Medulla oblongata (tissue), 1 donor: ENCODE measurements at regions not wholly inside any gene's neighbourhood (a gene's known extent, or its start where the extent isn't known, plus 50 kb on each side); places are given as distances from the start of the nearest gene placed in this dataset.
A peak's percentile ranks its signal among the peaks of the same experiment; 100 is the strongest.
"Not testable (repeated sequence)": the region's sequence is repeated elsewhere in the genome, so short reads cannot be mapped to it uniquely, and the experiment has no call there.

ENCODE experiments used
- DNase-seq: peaks from one replicate; pipeline ENCODE4 v3.0.0-alpha.2; 2015; ENCODE audit errors: extremely low spot score

- DNase-seq, result no peak
Observed at GRCh38 chr5:25570067-25570583, 925.3 kb upstream of the CDH10 start.

GRCh38 chr5:25568989-25569625, 924.3 kb upstream of the CDH10 start:
- DNase-seq, result no peak

- DNase-seq, result no peak
Observed at GRCh38 chr5:25568294-25568693, 923.5 kb upstream of the CDH10 start.

DNA sequence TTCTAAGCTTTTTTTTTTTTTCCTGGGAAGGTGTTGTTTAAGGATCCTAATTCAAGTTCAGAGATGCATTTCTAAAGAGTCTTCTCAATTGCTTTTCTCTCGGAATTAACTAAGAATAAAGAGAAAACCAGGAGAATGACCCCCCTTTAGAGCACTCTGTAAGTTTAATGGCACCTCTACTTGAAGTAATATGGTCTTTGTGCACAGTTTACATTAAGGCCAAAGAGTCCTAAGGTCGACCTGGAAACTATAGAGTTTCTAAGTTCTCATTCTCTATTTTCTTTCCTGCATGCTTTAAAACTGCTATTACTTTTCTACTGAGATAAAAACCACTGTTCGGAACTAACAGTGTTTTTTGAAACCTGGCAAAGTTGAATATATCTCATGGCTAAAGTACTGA, 923.1 kb upstream of the CDH10 start:
- no peak for DNase-seq

DNA sequence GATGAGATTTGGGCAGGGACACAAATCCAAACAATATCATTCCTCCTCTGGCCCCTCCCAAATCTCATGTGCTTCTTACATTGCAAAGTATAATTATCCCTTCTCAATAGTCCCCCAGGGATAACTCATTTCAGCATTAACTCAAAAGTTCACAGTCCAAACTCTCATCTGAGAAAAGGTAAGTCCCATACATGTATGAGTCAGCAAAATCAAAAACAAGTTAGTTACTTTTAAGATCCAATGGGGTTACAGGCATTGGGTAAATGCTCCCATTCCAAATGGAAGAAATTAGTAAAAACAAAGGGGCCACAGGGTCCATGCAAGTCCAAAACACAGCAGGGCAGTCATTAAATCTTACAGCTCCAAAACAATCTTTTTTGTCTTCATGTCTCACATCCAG, 917.9 kb upstream of the CDH10 start:
- no peak for DNase-seq

GRCh38 chr5:25554077-25554476, 909.3 kb upstream of the CDH10 start:
- DNase-seq, result no peak

DNA sequence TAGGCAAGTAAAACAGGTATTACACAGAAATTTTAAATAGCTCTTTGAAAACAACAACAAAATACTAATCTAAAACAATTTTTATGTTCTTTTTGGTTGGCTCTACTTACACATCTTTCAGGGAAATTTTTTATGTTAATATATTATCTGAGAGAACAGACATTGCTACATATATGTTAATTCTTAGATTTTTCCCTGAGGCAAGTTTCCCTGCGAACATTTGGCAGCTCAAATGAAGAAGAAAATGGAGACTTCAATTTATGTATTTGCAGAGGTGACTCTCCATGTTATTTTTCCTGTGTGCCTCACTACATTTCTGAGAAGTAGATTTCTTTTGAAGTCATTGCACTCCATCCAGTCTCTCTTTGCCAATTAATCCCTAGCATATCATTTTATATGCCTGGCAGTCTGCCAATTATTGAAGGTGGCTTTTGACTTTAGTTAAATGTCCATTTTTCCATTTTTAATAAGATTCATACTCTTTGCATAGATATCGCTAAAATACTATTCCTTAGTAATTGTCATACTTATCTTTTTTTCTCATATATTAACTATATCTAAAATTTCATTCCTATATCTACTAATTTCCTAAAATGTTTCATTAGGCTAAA, 908.2 kb upstream of the CDH10 start:
- DNase-seq, result no peak

DNA sequence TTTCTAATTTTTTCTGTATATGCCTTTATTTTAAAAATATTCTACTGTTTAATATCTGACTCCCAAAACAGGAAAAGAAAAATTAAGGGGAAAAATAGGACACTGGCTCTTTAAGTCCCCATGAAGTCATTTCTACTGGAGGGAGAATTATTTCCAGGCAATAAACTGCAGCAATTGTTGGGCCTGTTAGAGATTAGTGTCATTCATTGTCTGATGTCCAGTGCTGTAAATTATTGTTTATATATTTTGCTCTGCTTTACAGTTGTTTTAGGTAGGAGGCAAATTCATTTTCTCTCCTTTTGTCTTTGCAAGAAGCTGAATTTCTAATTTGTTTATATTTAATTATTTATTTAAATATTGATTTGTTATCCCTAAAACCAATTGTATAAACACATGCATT, 906.0 kb upstream of the CDH10 start:
- DNase-seq, result no peak

- DNase-seq, result peak; percentile 48
Observed at GRCh38 chr5:25544652-25545249, 900.0 kb upstream of the CDH10 start.

GRCh38 chr5:25540628-25541027, 895.9 kb upstream of the CDH10 start:
- DNase-seq, result no peak

DNA sequence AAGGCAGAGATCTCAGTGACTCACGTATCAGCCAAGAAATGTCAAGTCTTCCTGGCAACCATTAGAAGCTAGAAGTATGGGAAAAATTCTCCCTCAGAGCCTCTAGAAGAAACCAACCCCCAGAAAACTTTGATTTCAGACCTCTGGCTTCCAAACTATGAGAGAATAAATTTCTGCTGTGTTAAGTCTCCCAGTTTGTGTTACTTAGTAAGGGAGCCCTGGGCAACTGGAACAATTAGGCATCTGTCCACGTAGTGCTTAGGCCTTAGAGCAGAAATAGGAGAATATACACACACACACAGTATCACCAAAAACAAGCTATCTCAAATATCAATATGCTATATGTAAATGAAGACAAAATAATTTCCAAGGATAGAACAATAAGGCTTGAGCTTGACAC, 894.8 kb upstream of the CDH10 start:
- peak; percentile 2 for DNase-seq

GRCh38 chr5:25536461-25536860, 891.7 kb upstream of the CDH10 start:
- DNase-seq, result not testable (repeated sequence)

DNA sequence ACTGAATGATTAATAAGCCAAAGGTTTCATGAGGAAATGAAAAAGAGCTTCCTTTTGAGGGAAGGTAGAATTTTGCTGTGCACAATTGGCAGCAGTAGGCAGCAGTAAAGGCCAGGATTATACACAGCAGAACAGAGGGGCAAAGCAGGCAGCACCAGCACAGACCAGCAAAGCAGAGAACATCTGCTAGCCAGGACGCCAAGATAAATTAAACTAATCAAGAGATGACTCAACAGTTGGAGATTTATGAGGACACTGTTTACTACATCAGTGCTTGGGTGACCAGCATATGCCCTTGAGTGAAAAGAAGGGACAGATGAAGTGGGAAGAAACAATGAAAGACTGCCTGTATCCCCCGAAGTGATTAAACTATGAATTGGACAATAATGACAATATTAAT, 871.4 kb upstream of the CDH10 start:
- no peak for DNase-seq

DNA sequence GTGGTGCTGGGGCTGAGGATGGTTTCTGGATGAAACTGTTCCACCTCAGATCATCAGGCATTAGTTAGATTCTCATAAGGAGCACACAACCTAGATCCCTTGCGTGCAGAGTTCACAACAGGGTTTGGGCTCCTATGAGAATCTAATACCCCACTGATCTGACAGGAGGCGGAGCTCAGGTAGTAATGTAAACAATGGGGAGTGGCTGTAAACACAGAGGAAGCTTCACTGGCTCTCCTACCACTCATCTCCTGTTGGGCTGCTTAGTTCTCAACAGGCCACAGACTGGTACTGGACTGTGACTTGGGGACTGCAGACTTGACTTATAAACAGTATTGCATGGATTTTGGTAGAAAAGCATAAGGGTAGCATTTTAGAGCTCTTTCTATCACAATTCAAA, 870.7 kb upstream of the CDH10 start:
- no peak for DNase-seq

DNA sequence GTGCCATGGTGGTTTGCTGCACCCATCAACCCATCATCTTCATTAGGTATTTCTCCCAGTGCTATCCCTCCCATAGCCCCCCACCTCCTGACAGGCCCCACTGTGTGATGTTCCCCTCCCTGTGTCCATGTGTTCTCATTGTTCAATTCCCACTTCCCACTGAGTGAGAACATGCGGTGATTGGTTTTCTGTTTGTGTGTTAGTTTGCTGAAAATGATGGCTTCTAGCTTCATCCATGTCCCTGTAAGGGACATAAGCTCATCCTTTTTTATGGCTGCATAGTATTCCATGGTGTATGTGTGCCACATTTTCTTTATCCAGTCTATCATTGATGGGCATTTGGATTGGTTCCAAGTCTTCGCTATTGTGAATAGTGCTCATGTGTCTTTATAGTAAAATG, 865.9 kb upstream of the CDH10 start:
- not testable (repeated sequence) for DNase-seq

DNA sequence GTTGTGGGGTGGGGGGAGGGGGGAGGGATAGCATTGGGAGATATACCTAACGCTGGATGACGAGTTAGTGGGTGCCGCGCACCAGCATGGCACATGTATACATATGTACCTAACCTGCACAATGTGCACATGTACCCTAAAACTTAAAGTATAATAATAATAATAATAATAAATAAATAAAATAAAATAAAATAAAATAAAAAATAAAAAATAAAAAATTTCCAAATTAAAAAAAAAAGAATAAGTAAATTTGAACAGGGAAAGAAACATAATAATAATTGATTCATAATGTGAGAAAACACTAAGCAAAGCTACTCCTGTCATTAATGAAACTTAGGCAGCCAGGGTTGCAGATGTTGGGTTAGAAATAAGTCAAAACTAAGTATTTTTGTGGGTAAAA, 863.2 kb upstream of the CDH10 start:
- not testable (repeated sequence) for DNase-seq

- no peak for DNase-seq
Observed at GRCh38 chr5:25500635-25501034, 855.9 kb upstream of the CDH10 start.

DNA sequence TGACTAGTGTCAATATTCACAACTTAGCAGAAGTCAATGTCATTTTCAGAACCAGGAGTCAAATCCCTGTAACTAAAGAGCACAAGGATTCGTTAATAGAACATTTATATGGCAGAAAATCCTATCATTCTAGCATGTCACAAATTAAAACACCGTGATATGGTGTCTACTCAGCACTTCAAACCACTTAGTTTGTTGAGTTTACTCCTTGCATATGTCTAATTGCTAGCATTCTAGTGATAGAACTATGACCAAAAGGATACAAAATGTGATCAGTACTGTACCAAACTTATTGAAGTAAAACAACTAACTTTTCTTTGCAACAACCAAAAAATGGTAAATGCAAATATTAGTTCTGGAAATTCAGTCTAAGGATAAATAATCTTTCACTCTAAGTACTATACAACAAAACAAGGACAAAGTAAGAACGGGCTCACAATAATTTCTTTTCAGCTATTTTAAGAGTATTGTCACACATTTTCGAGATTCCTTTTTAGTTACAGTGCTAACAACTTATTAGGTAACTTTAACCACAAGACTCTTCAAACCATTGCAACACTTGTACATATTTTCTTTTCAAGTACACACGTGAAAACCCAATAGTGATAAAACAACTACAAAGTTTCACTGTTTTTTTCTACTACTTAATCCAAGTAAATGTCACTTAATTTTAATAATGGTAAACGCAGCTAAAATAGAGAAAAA, 845.2 kb upstream of the CDH10 start:
- no peak for DNase-seq

DNA sequence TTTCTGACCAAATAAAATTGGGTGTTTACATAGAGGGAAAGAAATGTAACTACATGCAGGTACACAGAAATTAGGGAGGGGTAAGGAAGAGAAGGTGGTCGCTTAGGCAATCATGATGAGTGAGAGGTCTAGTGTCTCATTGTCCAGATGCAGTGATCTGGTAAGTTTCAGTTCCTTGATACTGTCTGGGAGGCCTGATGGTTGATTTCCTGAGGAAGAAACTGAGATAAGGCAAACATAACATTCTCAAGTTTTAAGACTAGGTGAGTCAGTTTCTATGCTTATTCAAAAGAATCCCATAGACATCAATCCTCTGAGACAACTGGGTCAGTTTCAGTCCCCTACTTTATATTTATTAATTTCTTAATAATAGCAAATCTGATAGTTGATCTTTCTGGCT, 843.3 kb upstream of the CDH10 start:
- no peak for DNase-seq

- no peak for DNase-seq
Observed at GRCh38 chr5:25484391-25484790, 839.6 kb upstream of the CDH10 start.

DNA sequence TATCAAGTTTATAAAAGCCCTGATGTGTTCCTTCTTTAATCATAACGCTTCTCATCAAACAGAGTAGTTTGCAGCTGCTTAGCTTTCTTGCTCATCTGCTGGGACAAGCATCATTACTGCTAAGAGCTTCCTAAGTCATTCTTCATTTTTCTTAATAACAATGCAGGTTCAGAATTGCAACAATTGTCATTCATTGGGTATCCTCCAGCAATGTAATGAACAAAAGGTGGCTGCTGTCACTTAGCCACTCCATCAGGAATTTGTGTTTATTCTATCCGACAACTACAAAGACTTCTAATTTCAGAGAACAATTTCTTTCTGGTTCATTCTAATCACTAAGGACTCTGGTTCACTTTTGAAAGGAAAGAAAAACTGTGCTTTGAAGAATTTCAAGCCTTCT, 836.7 kb upstream of the CDH10 start:
- no peak for DNase-seq

DNA sequence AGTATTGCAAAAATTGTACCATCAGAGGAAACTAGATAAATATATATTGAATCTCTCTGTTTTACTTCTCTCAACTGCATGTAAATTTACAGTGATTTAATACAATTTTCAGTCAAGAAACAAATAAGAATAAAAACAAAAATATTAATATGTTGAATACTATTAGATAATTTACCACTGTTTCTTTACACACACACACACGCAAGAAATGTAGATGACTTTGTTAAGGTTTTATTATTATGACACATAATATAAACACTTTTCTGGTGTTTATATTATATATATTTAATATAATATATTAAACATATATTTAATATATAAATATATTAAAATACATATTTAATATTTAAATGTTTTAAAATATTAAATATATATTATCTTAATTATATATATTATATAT, 814.3 kb upstream of the CDH10 start:
- no peak for DNase-seq

DNA sequence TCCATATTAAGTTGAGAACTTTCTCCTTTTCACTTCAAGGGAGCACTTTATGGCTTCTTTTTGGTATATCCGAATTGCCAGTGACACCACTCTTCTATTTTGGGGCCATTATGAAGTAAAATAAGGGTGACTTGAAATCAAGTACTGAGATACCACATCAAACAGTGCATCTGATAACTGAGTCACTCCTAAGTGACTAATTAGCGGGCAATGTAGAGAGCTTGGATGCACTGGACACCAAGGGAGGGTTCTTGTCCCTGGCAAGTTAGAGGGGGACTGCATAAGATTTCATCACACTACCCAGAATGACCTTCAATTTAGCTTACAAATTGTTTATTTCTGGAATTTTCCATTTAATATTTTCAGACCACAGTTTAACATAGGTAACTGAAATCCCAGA, 813.9 kb upstream of the CDH10 start:
- DNase-seq, result no peak
